ENCODE measurements at regions not wholly inside any gene's neighbourhood (a gene's known extent, or its start where the extent isn't known, plus 50 kb on each side); places are given as distances from the start of the nearest gene placed in this dataset.

DNA sequence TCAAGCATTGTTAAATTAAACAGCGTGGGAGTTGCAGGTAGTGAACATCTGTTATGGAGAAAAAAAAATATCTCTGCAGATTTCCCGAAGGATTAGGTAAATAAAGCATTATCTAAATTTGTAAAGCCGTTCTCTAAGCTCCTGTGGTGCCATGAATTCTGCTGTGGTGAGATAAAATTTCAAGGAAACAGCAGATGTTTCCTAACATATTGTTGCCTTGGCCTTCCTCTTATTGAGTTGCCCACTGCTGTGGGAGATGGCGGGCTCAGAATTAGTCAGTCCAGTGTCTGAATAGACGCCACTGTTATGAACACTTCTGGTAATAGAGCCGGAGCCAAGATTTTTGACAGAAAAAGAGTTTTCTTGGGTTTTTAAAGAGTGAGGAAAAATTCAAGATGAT, 82.6 kb upstream of the ELMO1 start:
- TF ChIP-seq EZH2phosphoT487 (IDR thresholded peaks at IDR 0.05; ENCODE audit: low read depth): no peak
- TF ChIP-seq, protein P1, sequence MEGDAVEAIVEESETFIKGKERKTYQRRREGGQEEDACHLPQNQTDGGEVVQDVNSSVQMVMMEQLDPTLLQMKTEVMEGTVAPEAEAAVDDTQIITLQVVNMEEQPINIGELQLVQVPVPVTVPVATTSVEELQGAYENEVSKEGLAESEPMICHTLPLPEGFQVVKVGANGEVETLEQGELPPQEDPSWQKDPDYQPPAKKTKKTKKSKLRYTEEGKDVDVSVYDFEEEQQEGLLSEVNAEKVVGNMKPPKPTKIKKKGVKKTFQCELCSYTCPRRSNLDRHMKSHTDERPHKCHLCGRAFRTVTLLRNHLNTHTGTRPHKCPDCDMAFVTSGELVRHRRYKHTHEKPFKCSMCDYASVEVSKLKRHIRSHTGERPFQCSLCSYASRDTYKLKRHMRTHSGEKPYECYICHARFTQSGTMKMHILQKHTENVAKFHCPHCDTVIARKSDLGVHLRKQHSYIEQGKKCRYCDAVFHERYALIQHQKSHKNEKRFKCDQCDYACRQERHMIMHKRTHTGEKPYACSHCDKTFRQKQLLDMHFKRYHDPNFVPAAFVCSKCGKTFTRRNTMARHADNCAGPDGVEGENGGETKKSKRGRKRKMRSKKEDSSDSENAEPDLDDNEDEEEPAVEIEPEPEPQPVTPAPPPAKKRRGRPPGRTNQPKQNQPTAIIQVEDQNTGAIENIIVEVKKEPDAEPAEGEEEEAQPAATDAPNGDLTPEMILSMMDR (IDR thresholded peaks at IDR 0.05; ENCODE audit: low read depth, low read length): no peak
- Histone ChIP-seq H2AFZ (ENCODE audit: low read depth, low read length) (no peak overlapping the region), H3K9me3 (ENCODE audit: insufficient read depth, low read length) (no peaks in the 10 kb centered on the region), H3K4me2 (ENCODE audit: low read length) (no peak overlapping the region), H3K27me3 (ENCODE audit: low read depth, low read length) (peaks cover 14% of the 10 kb centered on the region; the same call in 1 of the 2 replicates), H3K27ac (ENCODE audit: low read length) (no peak overlapping the region), H3K9ac (ENCODE audit: low read length) (no peak overlapping the region), H3K79me2 (ENCODE audit: low read length) (no peaks in the 10 kb centered on the region), H3K36me3 (replicated peaks; ENCODE audit: low read depth, low read length) (no peaks in the 10 kb centered on the region), H4K20me1 (ENCODE audit: insufficient read depth, low read length) (no peaks in the 10 kb centered on the region), H3K4me3 (ENCODE audit: low read length) (no peak overlapping the region), H3K4me1 (ENCODE audit: low read length) (no peaks in the 10 kb centered on the region)

GRCh38 chr7:37532636-37533035, 84.0 kb upstream of the ELMO1 start:
- Histone ChIP-seq H4K20me1 (ENCODE audit: insufficient read depth, low read length) (no peaks in the 10 kb centered on the region), H3K27me3 (ENCODE audit: low read depth, low read length) (peaks cover 14% of the 10 kb centered on the region; the same call in 1 of the 2 replicates), H3K9me3 (ENCODE audit: insufficient read depth, low read length) (no peaks in the 10 kb centered on the region), H3K79me2 (ENCODE audit: low read length) (no peaks in the 10 kb centered on the region), H3K27ac (ENCODE audit: low read length) (no peak overlapping the region), H3K36me3 (replicated peaks; ENCODE audit: low read depth, low read length) (no peaks in the 10 kb centered on the region), H3K4me2 (ENCODE audit: low read length) (no peak overlapping the region), H3K4me3 (ENCODE audit: low read length) (no peak overlapping the region), H3K9ac (ENCODE audit: low read length) (no peak overlapping the region), H3K4me1 (ENCODE audit: low read length) (no peaks in the 10 kb centered on the region), H2AFZ (ENCODE audit: low read depth, low read length) (no peak overlapping the region)
- no peak for TF ChIP-seq EZH2phosphoT487 (IDR thresholded peaks at IDR 0.05; ENCODE audit: low read depth)
- TF ChIP-seq, protein P1 (IDR thresholded peaks at IDR 0.05; ENCODE audit: low read depth, low read length): no peak

DNA sequence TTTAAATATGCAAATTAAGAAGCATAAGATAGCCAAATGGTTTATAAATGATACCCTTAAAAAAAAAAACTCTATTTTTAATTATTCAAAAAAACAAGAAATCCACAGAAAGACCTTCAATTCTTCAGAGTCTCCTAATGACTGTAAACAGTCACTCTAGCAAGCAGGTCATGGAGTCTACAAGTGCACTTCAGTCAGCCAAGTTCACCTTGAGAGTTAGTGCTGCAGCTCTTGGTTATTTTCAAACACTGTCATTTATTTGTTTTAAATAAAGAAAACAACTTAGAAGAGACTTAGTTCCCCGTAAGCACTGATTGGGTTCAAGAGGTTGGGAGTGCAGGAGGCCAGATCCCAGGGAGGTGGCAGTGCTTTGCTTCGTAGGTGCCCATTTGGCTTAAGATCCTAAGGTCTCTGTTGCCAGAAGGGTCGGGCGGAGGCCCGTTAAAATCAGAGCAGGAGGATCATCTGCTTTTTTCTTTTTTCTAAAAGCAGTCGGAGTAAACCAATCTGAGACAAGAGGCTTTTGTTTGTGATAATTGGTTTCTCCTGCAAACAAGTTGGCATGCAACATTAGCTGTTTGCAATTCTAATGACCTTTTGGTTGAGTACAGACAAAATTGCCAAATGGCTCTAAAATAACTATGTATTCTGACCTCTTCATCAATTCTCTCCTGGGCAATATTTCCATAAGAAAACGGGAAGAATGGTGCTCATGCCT, 86.4 kb upstream of the ELMO1 start:
- H3K9me3 ChIP-seq (ENCODE audit: insufficient read depth, low read length): no peaks in the 10 kb centered on the region
- H3K4me1 ChIP-seq (ENCODE audit: low read length): no peaks in the 10 kb centered on the region
- no peak overlapping the region for H3K9ac ChIP-seq (ENCODE audit: low read length)
- no peaks in the 10 kb centered on the region for H3K79me2 ChIP-seq (ENCODE audit: low read length)
- H3K4me3 ChIP-seq (ENCODE audit: low read length): no peak overlapping the region
- H3K27me3 ChIP-seq (ENCODE audit: low read depth, low read length): peaks cover 14% of the 10 kb centered on the region; the same call in 1 of the 2 replicates
- no peak overlapping the region for H3K4me2 ChIP-seq (ENCODE audit: low read length)
- H3K36me3 ChIP-seq (replicated peaks; ENCODE audit: low read depth, low read length): no peaks in the 10 kb centered on the region
- no peak overlapping the region for H3K27ac ChIP-seq (ENCODE audit: low read length)
- H4K20me1 ChIP-seq (ENCODE audit: insufficient read depth, low read length): no peaks in the 10 kb centered on the region
- H2AFZ ChIP-seq (ENCODE audit: low read depth, low read length): no peak overlapping the region
- TF ChIP-seq EZH2phosphoT487 (IDR thresholded peaks at IDR 0.05; ENCODE audit: low read depth): no peak
- TF ChIP-seq, protein P1 (IDR thresholded peaks at IDR 0.05; ENCODE audit: low read depth, low read length): no peak

DNA sequence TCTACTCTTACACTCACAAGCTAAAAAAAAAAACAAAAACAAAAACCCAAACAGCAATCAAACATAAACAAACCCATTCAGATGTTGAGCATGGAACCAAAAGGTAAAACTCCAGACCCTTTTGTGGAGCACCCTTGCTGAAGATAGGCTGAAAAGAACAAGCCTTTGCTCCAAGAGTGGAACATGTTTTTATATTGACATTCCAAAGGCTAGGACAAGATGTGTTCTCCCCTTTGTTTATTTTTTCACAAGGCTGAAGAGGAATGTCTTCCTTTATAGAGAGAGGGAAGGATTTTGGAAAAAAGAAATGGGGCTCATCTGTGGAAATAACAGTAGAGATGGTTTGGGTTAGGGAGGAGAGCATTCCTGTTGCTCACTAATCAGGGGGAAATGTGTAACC, 87.2 kb upstream of the ELMO1 start:
- Histone ChIP-seq H3K36me3 (replicated peaks; ENCODE audit: low read depth, low read length) (no peaks in the 10 kb centered on the region), H3K4me2 (ENCODE audit: low read length) (no peak overlapping the region), H3K27ac (ENCODE audit: low read length) (no peak overlapping the region), H2AFZ (ENCODE audit: low read depth, low read length) (no peak overlapping the region), H3K27me3 (ENCODE audit: low read depth, low read length) (peaks cover 14% of the 10 kb centered on the region; the same call in 1 of the 2 replicates), H3K4me1 (ENCODE audit: low read length) (no peaks in the 10 kb centered on the region), H3K79me2 (ENCODE audit: low read length) (no peaks in the 10 kb centered on the region), H3K9ac (ENCODE audit: low read length) (no peak overlapping the region), H4K20me1 (ENCODE audit: insufficient read depth, low read length) (no peaks in the 10 kb centered on the region), H3K4me3 (ENCODE audit: low read length) (no peak overlapping the region), H3K9me3 (ENCODE audit: insufficient read depth, low read length) (no peaks in the 10 kb centered on the region)
- TF ChIP-seq, protein P1 (IDR thresholded peaks at IDR 0.05; ENCODE audit: low read depth, low read length): no peak
- no peak for TF ChIP-seq EZH2phosphoT487 (IDR thresholded peaks at IDR 0.05; ENCODE audit: low read depth)
